SK-N-MC (cell line): ENCODE measurements at regions not wholly inside any gene's neighbourhood (a gene's known extent, or its start where the extent isn't known, plus 50 kb on each side); places are given as distances from the start of the nearest gene placed in this dataset.

Experiments
- EZH2 ChIP-seq: fragments of 200-600 bp; sonication (generic); IDR thresholded peaks from one replicate; pipeline ENCODE4 v1.6.1; 2017; ENCODE audit warnings: antibody characterized with exemption
- FOXP2 ChIP-seq: optimal IDR thresholded peaks from 2 replicates; pipeline ENCODE3; 2011; ENCODE audit warnings: mild to moderate bottlenecking, moderate library complexity; ENCODE audit not compliant: insufficient read depth; ENCODE audit errors: extremely low read length, control extremely low read depth
- POLR2AphosphoS5 ChIP-seq: IDR thresholded peaks from 2 replicates; pipeline ENCODE4 v1.6.1; 2012; ENCODE audit warnings: mild to moderate bottlenecking, low read depth, low read length, borderline replicate concordance

- TF ChIP-seq POLR2AphosphoS5 (no peak), EZH2 (no peak), FOXP2 (no peak)
Observed at GRCh38 chr5:61866930-61867329, 439.1 kb upstream of the KIF2A start.
